Upper lobe of right lung (tissue), 1 donor: ENCODE measurements at regions not wholly inside any gene's neighbourhood (a gene's known extent, or its start where the extent isn't known, plus 50 kb on each side); places are given as distances from the start of the nearest gene placed in this dataset.

ENCODE experiments used
- ATAC-seq: fragments of 200-7000 bp; cut with Tn5 transposase; one replicate; pipeline ENCODE4 v1.9.1; 2020; ENCODE audit warnings: mild to moderate bottlenecking, moderate library complexity
- DNase-seq: peaks from one replicate; pipeline ENCODE4 v3.0.0-alpha.2; 2020
- H3K27ac ChIP-seq: fragments of 200-600 bp; one replicate; pipeline ENCODE4 v1.8.0; 2022
- H3K27me3 ChIP-seq: fragments of 200-600 bp; one replicate; pipeline ENCODE4 v1.8.0; 2022; ENCODE audit warnings: mild to moderate bottlenecking
- H3K36me3 ChIP-seq: fragments of 200-600 bp; one replicate; pipeline ENCODE4 v1.8.0; 2022
- H3K4me1 ChIP-seq: fragments of 200-600 bp; one replicate; pipeline ENCODE4 v1.8.0; 2022
- H3K4me3 ChIP-seq: fragments of 200-600 bp; one replicate; pipeline ENCODE4 v1.8.0; 2022; ENCODE audit warnings: mild to moderate bottlenecking
- H3K9me3 ChIP-seq: fragments of 200-600 bp; one replicate; pipeline ENCODE4 v1.8.0; 2022
- intact Hi-C: fragments of 100-400 bp; cut with DNase I; formaldehyde crosslinking; loops from one replicate; pipeline ENCODE4 v1.11.0; 2022
- TF ChIP-seq, protein P1 (sequence below): fragments of 200-600 bp; IDR thresholded peaks from one replicate; pipeline ENCODE4 v1.8.0; 2022; ENCODE audit warnings: antibody characterized with exemption
- donor health status: DM: no; HTN: yes; CAD: no; lungs with severe emphysema.

DNA sequence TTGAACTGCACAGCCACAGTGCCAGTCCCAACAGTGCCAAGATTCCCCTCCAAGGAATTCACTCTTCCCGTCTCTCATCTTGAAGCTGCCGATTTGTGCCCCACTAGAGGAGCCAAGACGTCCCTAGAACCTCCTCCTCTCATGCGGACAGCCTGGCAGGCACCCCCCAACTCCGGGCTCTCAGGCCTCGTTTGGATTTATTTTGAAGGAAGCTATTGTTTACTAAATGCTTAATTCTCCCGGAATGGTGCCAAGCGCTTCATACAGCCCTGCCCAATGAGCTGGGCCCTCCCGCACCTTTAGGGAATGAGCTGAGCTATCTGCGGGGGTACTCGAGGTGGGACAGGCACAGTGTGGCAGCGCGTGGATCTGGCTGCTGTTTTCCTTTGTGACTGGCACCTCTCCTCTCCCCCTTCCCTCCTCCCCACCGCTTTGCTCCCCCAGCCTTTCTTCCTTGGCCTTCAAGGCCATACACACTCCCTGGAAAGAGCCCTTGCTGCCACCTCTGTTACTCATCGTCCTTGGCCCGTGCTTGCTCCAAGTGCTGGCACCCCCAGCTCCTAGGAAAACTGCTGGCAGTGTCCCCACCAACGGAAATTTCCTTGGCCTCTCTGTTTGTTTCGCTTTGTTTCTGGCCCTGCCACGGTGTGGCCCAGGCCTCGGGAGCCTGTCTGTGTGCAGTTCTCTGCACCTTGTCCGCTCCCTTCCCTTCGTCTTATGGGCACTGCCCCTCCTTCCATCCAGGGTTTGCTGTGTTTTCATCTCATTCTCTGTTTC is 49.9 kb upstream of the CDR2 start:
- Histone ChIP-seq H3K4me1 (no peaks in the 10 kb centered on the region), H3K27me3 (no peaks in the 10 kb centered on the region), H3K9me3 (no peaks in the 10 kb centered on the region), H3K27ac (peak overlapping the region; percentile 78), H3K36me3 (peaks cover 40% of the 10 kb centered on the region), H3K4me3 (peak overlapping the region; percentile 29)
- ATAC-seq, result peak; percentile 31
- DNase-seq, result no peak
- TF ChIP-seq, protein P1, sequence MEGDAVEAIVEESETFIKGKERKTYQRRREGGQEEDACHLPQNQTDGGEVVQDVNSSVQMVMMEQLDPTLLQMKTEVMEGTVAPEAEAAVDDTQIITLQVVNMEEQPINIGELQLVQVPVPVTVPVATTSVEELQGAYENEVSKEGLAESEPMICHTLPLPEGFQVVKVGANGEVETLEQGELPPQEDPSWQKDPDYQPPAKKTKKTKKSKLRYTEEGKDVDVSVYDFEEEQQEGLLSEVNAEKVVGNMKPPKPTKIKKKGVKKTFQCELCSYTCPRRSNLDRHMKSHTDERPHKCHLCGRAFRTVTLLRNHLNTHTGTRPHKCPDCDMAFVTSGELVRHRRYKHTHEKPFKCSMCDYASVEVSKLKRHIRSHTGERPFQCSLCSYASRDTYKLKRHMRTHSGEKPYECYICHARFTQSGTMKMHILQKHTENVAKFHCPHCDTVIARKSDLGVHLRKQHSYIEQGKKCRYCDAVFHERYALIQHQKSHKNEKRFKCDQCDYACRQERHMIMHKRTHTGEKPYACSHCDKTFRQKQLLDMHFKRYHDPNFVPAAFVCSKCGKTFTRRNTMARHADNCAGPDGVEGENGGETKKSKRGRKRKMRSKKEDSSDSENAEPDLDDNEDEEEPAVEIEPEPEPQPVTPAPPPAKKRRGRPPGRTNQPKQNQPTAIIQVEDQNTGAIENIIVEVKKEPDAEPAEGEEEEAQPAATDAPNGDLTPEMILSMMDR, result no peak
- intact Hi-C loops, result no loop called here
